Brain microvascular endothelial cell (primary cell): ENCODE measurements at regions not wholly inside any gene's neighbourhood (a gene's known extent, or its start where the extent isn't known, plus 50 kb on each side); places are given as distances from the start of the nearest gene placed in this dataset.

ENCODE experiments used
- DNase-seq: peaks from one replicate; pipeline ENCODE4 v3.0.0-alpha.2; 2020
- H3K27ac ChIP-seq: fragments of 250-450 bp; sonication (Bioruptor Pico); 2 replicates; pipeline ENCODE4 v1.5.1; 2020; ENCODE audit warnings: mild to moderate bottlenecking, moderate library complexity
- H3K27me3 ChIP-seq: fragments of 250-450 bp; sonication (Bioruptor Pico); replicated peaks from 2 replicates; pipeline ENCODE4 v1.5.1; 2020; ENCODE audit warnings: mild to moderate bottlenecking
- H3K36me3 ChIP-seq: fragments of 250-450 bp; sonication (Bioruptor Pico); replicated peaks from 2 replicates; pipeline ENCODE4 v1.5.1; 2020; ENCODE audit warnings: mild to moderate bottlenecking
- H3K4me3 ChIP-seq: 2 replicates; pipeline ENCODE4 v1.5.1; 2011; ENCODE audit warnings: low read depth, mild to moderate bottlenecking, control low read depth, low read length, moderate library complexity
- CTCF ChIP-seq: IDR thresholded peaks from 2 replicates; pipeline ENCODE4 v1.5.1; 2011; ENCODE audit warnings: low read depth, mild to moderate bottlenecking, moderate library complexity, low read length, control low read depth, inconsistent platforms; ENCODE audit errors: missing control alignments
- in situ Hi-C: cut with HindIII; loops from 2 replicates; pipeline ENCODE4 v1.10.0; 2017; ENCODE audit warnings: low sequenced_read_pairs, low pct_ligation_motif_present

- Histone ChIP-seq H3K27me3 (no peaks in the 10 kb centered on the region), H3K4me3 (no peak overlapping the region), H3K27ac (no peak overlapping the region), H3K36me3 (no peaks in the 10 kb centered on the region)
- DNase-seq = no peak
- in situ Hi-C loops = no loop called here
- peak; percentile 7 for TF ChIP-seq CTCF
Measured at GRCh38 chr13:50584856-50585580, 258.5 kb downstream of the DLEU7 start.

- DNase-seq = no peak
- no peak overlapping the region for H3K27ac ChIP-seq
- H3K27me3 ChIP-seq = no peaks in the 10 kb centered on the region
- in situ Hi-C loops = no loop called here
- H3K36me3 ChIP-seq = no peaks in the 10 kb centered on the region
- TF ChIP-seq CTCF = no peak
- no peak overlapping the region for H3K4me3 ChIP-seq
Measured at GRCh38 chr13:50585674-50586413, 257.6 kb downstream of the DLEU7 start.

- DNase-seq = no peak
Measured at GRCh38 chr13:50586414-50587083, 256.9 kb downstream of the DLEU7 start.

GRCh38 chr13:50587115-50587514 lies 256.4 kb downstream of the DLEU7 start:
- Histone ChIP-seq H3K27ac (no peak overlapping the region), H3K36me3 (no peaks in the 10 kb centered on the region), H3K4me3 (no peak overlapping the region), H3K27me3 (no peaks in the 10 kb centered on the region)
- in situ Hi-C loops = no loop called here
- no peak for DNase-seq
- TF ChIP-seq CTCF = no peak

More at GRCh38 chr13:50586414-50587083, 256.9 kb downstream of the DLEU7 start:
- in situ Hi-C loops = no loop called here
- Histone ChIP-seq H3K27ac (no peak overlapping the region), H3K4me3 (no peak overlapping the region), H3K36me3 (no peaks in the 10 kb centered on the region), H3K27me3 (no peaks in the 10 kb centered on the region)
- TF ChIP-seq CTCF = no peak

- Histone ChIP-seq H3K27ac (no peak overlapping the region), H3K27me3 (no peaks in the 10 kb centered on the region), H3K4me3 (no peak overlapping the region), H3K36me3 (no peaks in the 10 kb centered on the region)
- in situ Hi-C loops = no loop called here
- peak; percentile 6 for TF ChIP-seq CTCF
- no peak for DNase-seq
Measured at GRCh38 chr13:50587645-50588373, 255.7 kb downstream of the DLEU7 start.
